Skin epidermis (tissue), 12 donors: ENCODE measurements at regions not wholly inside any gene's neighbourhood (a gene's known extent, or its start where the extent isn't known, plus 50 kb on each side); places are given as distances from the start of the nearest gene placed in this dataset.

ENCODE experiments used
- H3K27ac ChIP-seq, 21 experiments: fragments of 200-600 bp; sonication (generic) in 11 of 21; one replicate each; pipeline ENCODE4 v1.5.0; 2020; ENCODE audit warnings: mild to moderate bottlenecking in 3 of 21, inconsistent platforms in 2 of 21, moderate library complexity in 2 of 21
- H3K4me3 ChIP-seq, 7 experiments: fragments of 200-600 bp; sonication (generic) in 2 of 7; one replicate each; pipeline ENCODE4 v1.5.0; 2020; ENCODE audit warnings: inconsistent platforms in 2 of 7, mild to moderate bottlenecking in 2 of 7, moderate library complexity in 1 of 7

DNA sequence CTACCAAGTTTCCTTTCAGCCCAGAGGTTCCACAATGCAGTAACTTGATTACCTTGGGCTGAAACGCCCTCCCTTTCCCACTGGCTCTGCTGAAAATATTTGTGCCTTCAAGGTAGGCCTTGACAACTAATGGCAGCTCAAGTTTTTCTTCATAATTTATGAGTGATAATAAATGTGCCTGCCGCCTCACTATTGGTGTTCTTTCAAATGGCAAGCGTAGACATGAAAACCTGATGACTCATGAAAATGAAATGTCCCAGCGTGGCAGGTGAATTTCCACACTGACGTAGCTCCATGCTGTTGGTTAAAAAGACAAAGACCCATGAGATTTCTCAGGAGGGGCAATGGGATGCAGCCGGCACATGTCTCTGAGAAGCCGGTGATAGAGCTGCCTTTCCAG lies 107.2 kb upstream of the GGTLC1 start:
- H3K4me3 ChIP-seq: no peak overlapping the region
- no peak overlapping the region for H3K27ac ChIP-seq

DNA sequence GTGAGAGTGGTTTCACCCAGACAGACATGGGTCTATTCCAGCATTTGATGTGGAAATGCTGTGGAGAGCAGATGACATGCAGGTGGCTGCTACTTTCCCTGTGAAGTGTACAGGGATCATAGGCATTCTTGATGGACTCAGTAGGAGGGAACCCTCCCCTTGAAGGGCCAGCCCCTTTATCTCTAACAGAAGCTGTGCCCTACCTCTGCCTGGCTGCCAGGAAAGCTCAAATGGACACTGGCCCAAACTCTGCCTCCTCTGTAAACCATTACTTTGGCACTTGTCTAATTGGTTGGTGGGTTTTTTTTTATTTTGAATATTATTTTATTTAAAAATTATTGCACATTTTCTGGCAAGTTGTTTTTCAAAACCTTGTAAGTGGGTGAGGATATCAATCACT lies 106.7 kb upstream of the GGTLC1 start:
- Histone ChIP-seq H3K27ac (no peak overlapping the region), H3K4me3 (no peak overlapping the region)

DNA sequence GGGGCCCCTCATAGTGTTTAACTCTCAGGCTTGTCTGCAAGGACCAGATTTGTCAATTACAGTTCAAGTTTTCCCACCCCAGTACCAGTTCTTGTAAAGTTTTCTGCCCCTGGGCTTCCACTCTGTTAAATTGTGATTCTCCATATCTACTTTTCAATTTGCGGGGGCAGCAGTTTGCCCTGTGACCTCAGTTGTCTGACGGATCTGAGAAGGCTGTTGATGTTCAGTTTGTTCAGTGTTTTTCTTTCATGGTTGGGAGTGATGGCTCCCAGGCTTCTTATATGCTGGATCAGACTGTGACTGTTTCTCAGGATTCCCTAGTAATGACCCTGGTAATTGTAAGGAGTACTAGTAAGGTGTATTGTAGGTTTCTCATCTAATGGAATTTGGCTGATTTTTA lies 101.0 kb upstream of the GGTLC1 start:
- H3K4me3 ChIP-seq: no peak overlapping the region
- H3K27ac ChIP-seq: no peak overlapping the region

DNA sequence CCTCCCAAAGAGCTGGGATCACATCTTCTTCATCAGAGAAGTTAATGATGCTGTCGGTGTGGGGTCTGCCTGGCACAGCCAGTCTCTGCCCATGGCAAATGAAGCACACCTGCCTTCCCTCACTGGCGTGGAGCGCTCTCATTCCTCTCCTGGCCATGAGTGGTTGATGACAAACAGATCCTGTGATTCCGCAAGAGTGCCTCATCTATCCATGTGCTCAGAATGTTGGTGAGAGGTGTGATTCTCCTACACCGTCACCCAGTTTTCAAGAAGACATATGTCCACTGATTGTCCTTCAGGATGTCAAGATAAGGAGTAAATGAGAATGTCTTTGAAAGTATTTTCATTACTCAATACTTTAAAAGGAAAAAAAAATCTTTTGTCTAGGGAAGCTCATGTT lies 97.5 kb upstream of the GGTLC1 start:
- no peak overlapping the region for H3K27ac ChIP-seq
- no peak overlapping the region for H3K4me3 ChIP-seq

DNA sequence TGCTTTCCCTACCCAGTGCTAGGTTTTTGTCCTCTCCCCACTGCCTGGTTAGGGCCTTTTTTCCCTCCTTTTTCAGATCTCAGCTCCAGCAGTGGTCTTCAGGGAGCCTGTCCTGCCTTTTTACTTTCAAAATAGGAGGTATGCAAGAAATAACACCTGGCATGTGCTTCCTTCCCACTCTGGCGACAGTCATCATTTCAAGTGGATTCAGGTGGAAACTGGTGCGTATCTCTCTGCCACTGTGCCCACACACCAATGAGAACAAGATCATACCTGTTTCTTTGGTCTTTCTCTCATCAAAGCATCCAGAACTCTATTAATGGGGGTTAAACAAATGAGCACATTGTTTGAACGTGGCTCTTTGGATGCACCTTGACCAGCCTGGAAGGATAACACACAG lies 95.7 kb upstream of the GGTLC1 start:
- no peak overlapping the region for H3K27ac ChIP-seq
- no peak overlapping the region for H3K4me3 ChIP-seq

DNA sequence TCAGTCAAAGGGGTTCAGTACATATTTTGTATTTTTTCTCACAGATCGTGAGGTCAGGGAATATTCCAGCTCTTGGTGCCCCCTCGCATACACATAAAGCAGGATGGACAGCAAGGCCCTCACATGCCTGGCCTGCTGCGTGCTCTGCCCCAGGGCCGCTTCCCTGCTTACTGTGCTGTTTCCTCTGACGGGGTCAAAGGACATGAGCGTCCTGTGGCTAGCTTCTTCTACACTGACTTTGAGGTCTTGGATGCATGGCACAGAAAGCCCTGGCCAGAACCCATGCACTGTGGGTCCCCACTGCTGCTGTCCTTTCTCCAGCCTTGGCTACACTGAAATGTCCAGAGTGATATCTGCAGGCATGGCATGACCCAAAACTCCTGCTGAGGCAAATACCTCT lies 92.5 kb upstream of the GGTLC1 start:
- no peak overlapping the region for H3K27ac ChIP-seq
- no peak overlapping the region for H3K4me3 ChIP-seq

DNA sequence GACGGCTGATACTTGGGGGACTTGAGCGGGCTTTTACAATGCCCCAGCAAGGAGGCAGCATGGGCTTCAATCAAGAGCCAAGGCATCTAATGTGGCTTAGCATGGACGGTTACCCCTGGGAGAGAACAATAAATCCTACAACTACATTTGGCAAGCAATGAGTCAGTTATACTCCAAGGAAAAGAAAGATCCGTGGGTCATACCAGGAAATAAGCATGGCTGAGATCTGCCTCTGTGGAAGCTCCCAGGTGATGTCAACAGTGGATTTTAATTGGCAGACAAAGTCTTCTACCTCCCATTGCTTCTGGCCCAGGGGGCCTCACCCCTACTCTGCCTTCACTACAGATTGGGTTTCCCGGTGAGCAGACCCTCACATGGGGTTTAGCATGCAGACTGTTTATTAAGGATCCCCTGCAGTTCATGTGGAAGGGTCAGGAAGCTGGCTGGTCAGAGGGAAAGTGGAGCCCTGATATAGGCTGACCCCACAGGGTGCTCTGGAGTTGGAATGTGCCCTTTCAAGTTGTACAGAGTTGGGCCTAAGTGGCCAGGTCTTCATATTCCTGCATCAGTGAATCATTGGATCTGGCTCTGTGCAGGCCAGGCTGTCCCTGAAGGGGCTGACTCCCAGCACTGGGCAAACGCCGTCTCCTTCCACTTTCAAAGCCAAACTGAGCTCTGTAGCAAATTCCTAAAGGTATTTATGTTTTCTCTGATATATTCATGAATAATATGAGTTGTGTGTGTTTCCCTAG lies 91.3 kb upstream of the GGTLC1 start:
- Histone ChIP-seq H3K27ac (no peak overlapping the region), H3K4me3 (no peak overlapping the region)

DNA sequence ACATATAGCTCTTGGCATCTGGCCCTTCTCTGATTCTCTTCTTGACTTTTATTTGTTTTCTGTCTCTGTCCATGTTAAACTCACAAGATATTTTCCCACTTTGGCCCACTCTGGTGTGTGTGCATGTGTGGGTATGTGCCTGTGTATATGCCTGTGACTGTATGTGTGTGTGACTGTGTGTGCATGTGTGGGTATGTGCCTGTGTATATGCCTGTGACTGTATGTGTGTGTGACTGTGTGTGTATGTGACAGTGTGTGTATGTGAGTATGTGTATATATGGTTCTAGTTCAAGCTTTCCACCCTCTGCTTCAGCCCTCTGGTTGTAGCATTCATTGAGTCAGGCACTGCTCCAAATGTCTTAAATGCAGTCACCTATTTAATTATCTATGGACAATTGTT lies 88.6 kb upstream of the GGTLC1 start:
- Histone ChIP-seq H3K27ac (no peak overlapping the region), H3K4me3 (no peak overlapping the region)

DNA sequence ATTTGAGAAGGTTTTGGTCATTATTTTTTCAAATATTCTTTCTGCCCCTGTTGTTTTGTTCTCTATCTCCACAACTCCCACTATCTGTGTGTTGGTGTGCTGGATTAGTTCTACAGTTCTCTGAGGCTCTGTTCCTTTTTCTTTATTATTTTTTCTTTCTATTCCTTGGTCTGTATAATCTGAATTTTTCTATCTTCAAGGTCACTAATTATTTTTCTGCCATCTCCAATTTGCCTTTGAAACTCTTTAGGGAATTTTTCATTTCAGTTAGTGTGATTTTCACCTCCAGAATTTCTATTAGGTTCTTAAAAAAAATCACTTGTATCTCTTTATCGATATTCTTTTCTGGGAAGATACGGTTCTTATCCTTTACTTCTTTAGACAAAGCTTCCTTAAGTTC lies 82.1 kb upstream of the GGTLC1 start:
- no peak overlapping the region for H3K4me3 ChIP-seq
- no peak overlapping the region for H3K27ac ChIP-seq

DNA sequence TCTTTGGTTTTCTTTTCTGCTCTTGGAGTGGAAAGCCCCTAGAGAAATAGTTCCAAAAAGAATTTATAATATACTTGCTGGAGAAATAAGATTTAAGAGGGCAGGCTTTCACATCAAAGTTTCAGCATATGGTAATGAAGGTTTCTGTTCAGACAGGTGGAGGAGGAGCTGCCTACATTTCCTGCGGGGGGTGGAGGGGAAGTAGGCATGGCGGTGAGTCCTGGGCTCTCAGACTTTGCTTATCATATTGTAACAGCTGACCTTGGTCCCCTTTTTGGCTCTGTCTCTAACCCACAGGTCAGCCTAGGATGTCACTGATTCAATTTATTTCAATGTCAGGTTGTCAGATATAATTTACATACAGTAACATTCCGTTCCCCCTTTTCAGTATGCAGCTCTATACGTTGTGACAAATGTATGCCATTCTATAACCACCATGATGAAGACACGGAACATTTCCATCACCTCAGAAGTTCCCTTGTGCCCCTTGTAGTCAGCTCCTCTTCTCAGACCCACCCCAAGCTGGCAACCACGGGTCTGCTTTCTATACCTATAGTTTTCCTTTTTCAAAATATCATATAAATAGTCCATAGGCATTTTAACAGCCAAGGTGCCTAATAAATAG lies 77.6 kb upstream of the GGTLC1 start:
- Histone ChIP-seq H3K27ac (no peak overlapping the region), H3K4me3 (no peak overlapping the region)

DNA sequence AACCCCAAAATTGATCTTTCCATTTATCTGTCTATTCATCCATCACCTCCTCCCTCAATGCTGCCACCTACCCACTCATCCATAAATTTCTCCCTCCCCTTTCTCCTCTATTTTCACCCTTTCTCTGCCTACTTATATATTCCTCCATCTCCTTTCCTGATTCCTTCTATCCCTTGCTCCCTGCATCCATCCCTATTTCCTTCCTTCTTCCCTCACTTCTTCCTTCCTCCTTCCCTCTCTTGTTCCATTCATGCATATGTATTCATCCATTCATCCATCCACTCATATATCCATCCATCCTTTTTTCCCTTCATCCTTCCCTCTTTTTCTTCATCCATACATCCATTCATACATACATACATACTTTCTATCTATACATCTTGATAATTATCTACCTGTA lies 76.3 kb upstream of the GGTLC1 start:
- Histone ChIP-seq H3K27ac (no peak overlapping the region), H3K4me3 (no peak overlapping the region)

DNA sequence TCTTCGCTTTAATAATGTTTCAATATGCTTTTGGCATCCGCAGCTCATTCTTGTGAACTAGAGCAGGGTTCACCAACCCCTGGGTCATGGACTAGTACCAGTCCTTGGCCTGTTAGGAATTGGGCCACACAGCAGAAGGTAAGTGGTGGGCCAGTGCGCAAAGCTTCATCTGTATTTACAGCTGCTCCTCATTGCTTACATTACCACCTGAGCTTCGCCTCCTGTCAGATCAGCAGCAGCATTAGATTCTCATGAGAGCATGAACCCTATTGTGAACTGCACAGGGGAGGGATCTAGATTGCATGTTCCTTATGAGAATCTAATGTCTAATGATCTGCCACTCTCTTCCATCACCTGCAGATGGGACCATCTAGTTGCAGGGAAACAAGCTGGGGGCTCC lies 75.5 kb upstream of the GGTLC1 start:
- Histone ChIP-seq H3K4me3 (no peak overlapping the region), H3K27ac (no peak overlapping the region)

DNA sequence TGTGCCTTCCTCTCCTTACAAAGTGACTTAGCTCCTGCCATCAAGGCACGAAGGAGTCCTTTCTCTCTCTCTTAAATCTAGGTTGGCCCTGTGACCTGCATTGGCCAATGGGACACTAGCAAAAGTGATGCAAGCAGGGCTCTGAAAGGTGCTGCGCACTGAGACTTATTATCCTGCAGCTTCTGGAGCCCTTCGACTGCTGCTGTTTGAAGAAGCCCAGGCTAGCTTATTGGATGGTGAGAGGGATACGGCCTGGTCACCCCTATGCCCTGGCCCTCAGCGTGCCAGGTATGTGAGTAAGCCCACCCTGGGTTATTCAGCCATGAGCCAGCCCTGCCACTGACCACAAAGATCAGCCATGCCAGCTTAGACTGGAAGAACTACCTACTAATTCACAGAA lies 74.5 kb upstream of the GGTLC1 start:
- Histone ChIP-seq H3K4me3 (no peak overlapping the region), H3K27ac (no peak overlapping the region)

DNA sequence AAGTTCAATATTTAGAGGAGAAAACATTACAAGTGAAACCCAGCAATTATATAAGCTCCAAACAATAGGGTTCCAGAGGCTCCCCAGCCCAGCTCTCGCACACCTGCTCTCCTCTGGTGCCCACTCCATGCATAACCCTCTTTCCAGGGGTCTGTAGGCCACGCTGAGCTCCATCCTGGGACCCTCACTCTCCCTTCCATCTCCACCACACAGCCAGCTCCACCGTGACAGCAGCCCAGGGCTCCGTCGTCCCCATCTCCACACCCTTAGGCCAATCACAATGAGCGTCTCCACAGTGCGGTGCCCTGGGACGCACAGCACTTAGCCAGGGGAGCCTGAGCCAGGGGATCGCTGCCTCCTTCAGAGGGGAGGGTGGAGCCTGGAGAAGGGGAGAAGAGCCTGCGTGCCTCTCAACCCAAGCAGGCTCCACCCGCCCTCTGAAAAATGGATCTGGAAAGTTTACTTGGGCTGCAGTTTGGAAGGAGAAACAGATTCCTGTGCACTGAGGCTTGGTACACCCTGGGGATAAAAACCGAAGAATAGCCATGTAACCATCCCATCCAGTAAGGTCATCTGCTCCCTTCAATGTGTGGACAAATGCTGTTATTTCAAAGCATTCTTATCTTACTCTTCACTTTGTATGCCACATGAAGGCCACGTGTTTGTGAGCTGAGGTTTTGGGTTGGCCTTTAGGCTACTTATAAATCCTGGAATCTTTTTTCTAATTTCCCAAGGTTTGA lies 72.4 kb upstream of the GGTLC1 start:
- no peak overlapping the region for H3K27ac ChIP-seq

DNA sequence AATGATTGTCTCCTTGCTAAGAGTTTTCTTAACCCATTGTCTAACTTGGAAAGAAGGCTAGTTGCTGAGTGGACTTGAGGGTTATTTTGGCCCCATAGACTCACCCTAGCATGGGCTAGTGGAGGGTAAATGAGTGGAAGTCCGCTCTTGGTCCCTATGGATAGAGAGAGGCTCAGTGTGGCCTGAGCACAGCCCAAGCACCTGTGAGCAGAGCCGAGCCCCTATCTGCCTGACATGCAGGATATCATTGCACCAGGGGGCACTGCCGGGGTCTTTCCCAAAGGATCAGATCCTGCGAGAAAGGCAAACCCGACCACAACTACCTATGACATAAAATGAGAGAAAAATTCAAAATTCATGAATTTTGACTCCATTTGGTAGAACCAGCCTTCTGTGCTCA lies 70.6 kb upstream of the GGTLC1 start:
- Histone ChIP-seq H3K4me3 (no peak overlapping the region), H3K27ac (no peak overlapping the region)

More for the DNA sequence above, 72.4 kb upstream of the GGTLC1 start:
- no peak overlapping the region for H3K4me3 ChIP-seq

DNA sequence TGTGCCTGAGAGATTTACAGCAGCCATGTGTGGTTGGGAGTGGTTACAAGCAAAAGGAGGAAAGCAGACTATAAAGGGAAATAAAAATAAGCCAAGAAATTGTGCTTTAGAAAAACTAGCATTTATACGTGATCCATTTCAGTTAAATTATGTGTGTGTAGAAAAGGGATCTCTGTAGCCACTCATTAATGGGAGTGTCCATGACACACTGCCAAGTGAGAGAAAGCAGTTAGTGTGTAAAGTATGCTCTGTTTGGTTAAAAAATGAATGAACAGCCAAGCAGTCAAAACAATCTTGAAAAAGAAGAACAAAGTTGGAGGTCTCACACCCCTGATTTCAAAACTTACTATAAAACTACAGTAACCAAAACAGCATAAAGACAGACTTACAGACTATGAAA lies 67.9 kb upstream of the GGTLC1 start:
- no peak overlapping the region for H3K27ac ChIP-seq

DNA sequence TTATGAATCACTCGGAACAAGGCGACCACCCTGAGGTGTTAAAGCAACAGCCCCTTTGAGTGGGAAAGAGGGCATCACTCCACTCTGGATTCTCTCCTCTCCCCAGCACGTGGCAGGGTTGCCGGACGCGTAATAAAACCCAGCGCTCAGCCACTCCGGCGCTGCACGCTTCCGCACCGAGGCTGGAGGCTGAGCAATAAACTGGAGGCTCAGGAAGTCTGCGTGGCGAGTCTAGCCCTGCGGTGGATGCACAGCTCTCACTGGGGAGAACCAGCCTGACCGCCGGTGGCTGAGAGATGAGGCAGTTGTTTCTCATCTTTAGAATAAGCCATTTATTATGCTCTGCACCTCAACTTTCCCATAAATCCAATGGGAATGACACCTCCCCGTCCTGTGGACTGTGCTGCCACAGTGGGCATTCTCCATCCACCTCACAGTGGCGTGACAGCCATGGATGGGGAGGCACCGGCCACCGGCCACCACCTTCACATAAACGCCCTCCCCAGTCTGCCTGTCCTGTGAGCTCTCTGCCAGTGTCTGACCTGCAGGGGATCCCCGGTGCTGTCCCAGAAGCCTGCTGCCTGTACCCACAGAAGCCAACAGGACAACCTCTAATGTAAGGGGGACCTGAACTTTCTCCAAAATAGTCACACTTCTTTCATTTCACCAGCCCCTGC lies 64.2 kb upstream of the GGTLC1 start:
- no peak overlapping the region for H3K27ac ChIP-seq
- no peak overlapping the region for H3K4me3 ChIP-seq

More for the DNA sequence above, 67.9 kb upstream of the GGTLC1 start:
- no peak overlapping the region for H3K4me3 ChIP-seq

DNA sequence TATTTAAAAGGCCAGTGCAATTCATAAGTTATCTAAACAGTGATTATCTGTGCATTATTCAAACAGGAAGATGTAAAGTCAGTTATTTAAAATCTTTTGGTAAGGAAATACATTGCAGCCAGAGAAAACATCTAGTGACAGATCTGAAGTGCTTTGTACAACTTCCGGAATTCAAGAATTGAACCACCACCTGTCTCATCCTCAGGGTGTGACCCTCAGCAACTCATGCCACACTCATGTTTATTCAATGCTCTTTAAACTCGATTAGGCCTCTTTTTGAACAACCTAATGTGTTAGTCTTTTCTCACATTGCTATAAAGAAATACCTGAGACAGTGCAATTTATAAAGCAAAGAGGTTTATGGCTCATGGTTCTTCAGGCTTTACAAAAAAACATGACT lies 62.6 kb upstream of the GGTLC1 start:
- no peak overlapping the region for H3K27ac ChIP-seq
- no peak overlapping the region for H3K4me3 ChIP-seq

DNA sequence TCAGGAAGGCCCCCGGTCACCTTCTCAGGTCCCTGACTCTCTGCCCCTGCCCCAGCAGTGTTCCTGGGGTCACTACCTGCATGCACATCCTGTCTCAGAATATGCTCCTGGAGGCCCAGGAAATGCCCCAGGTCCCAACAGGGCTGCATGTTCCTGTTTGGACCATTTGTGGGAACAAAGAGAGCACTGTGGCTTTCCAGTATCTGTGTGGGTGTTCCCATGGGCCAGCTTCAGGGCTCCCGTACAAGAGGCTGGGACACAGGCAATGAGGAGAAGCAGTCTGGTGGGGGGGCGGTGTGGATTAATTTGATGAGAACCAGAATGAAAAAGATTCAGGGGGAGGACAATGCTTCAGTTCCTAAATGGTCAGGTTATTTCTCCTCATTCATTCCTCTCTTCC lies 61.5 kb upstream of the GGTLC1 start:
- Histone ChIP-seq H3K27ac (no peak overlapping the region), H3K4me3 (no peak overlapping the region)

DNA sequence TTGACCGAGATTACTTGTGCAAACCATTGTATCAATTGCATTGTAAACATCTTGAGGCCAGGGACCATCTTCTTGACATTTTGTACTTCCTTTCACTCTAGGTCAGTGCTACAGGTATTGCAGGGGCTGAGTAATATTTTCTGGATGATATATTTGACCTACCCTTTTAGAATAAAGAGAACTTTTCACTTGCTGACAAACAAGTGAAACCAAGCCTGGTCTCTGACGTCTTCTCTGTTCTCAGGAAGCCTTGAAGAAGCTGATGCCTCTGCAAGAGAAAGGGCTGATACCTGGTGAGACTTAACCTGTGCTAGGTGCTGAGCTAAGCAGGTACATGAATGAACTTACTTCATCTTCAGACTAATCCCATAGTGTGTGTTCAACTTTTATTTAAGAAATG lies 60.5 kb upstream of the GGTLC1 start:
- Histone ChIP-seq H3K27ac (no peak overlapping the region), H3K4me3 (no peak overlapping the region)
